H7 (cell line): ENCODE measurements at regions not wholly inside any gene's neighbourhood (a gene's known extent, or its start where the extent isn't known, plus 50 kb on each side); places are given as distances from the start of the nearest gene placed in this dataset.

Experiments used
- DNase-seq: peaks from one replicate; pipeline ENCODE4 v3.0.0; 2012
- H3K27me3 ChIP-seq: 2 replicates; pipeline ENCODE4 v1.6.0; 2011; ENCODE audit warnings: mild to moderate bottlenecking, low read length; ENCODE audit not compliant: control insufficient read depth, insufficient read depth
- H3K36me3 ChIP-seq: replicated peaks from 2 replicates; pipeline ENCODE4 v1.5.1; 2011; ENCODE audit warnings: low read length; ENCODE audit not compliant: control insufficient read depth, insufficient read depth
- H3K4me3 ChIP-seq: 2 replicates; pipeline ENCODE4 v1.5.1; 2011; ENCODE audit warnings: low read depth, mild to moderate bottlenecking, control low read depth, low read length, moderate library complexity; ENCODE audit not compliant: insufficient read depth

- no peak for DNase-seq
- no peaks in the 10 kb centered on the region for H3K36me3 ChIP-seq
- no peaks in the 10 kb centered on the region for H3K27me3 ChIP-seq
- no peak overlapping the region for H3K4me3 ChIP-seq
Measured at GRCh38 chr7:18228686-18229085, 201.0 kb upstream of the PRPS1L1 start.

DNA sequence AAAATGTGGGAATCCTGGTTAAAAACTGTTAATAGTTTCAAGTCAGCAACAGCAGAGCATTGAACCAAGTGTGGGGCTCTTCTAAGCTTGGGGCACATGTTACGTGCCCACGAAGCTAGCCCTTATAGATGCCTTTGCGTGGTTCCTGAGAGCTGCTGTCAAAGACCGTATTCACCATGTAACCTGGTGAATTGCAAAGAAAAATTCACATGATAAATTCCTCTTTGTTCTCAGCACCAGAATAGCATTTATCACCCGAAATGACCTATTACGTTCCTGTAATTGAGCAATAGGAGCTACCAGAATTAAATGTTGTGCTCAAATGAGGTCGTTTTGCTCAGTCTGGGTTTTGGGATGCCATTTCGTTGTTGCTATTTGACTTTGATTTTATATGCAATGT, 202.6 kb upstream of the PRPS1L1 start:
- Histone ChIP-seq H3K27me3 (no peaks in the 10 kb centered on the region), H3K36me3 (no peaks in the 10 kb centered on the region), H3K4me3 (no peak overlapping the region)
- DNase-seq = no peak

- no peaks in the 10 kb centered on the region for H3K36me3 ChIP-seq
- no peak overlapping the region for H3K4me3 ChIP-seq
- H3K27me3 ChIP-seq = no peaks in the 10 kb centered on the region
- no peak for DNase-seq
Measured at GRCh38 chr7:18231854-18232253, 204.2 kb upstream of the PRPS1L1 start.

DNA sequence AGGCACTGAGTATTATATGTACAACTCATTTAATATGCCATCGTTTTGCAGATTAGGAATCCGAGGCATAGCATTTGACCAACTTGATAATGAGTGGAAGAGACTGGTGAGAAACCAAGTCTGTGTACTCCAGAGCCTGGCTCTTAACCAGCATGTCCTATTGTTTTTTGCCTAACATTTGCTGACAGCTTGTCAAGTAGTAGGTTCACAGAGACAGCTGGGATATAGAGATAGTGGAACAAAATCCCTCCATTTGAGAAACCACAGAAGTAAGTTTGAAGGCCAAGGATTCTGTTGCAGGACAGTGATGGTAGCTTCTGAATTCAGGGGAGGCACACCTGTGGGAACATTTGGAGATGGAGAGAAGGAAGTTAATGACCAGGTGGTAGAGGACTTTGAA, 206.9 kb upstream of the PRPS1L1 start:
- no peak overlapping the region for H3K4me3 ChIP-seq
- no peak for DNase-seq
- no peaks in the 10 kb centered on the region for H3K36me3 ChIP-seq
- no peaks in the 10 kb centered on the region for H3K27me3 ChIP-seq

DNA sequence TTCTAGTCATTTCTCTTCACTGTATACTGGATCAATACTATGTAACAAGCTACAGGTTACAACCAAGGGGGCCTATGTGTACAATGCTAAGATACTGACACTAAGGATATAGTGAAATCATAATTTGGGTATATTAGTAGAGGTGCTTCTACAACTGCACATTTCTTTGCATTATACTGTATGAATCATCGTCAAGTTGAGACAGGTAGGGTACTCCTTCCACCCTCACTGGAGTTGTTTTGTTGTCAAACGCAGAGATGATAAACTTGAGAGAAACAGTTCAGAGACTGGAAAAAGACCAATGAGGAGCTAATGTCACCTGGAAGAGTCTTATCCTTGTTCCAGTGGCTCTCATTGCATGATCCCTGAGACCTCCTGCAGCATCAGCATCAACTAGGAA, 208.2 kb upstream of the PRPS1L1 start:
- Histone ChIP-seq H3K27me3 (no peaks in the 10 kb centered on the region), H3K4me3 (no peak overlapping the region), H3K36me3 (no peaks in the 10 kb centered on the region)
- no peak for DNase-seq

DNA sequence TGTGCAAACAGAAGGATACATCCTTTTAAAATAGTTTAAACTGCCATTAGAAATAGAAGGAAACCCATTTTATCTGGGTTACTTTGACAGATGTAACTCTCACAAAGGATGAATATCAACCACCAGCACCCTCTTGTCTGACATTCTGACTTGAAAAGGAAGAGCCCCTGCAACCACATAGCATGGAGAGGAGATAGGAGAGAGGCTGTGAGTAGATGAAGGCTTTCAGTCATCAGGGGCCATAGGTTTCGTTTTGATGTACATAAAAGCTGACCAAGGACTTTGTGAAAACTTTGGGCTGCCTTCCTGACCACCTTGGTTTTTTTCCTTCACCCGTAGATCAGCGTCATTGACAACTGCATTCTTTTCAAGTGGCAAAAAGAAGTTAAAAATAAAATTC, 211.6 kb upstream of the PRPS1L1 start:
- Histone ChIP-seq H3K4me3 (no peak overlapping the region), H3K36me3 (no peaks in the 10 kb centered on the region), H3K27me3 (no peaks in the 10 kb centered on the region; the same call in 1 of the 2 replicates)
- DNase-seq = no peak

- Histone ChIP-seq H3K27me3 (no peaks in the 10 kb centered on the region; the same call in 1 of the 2 replicates), H3K4me3 (no peak overlapping the region), H3K36me3 (no peaks in the 10 kb centered on the region)
- DNase-seq = peak; percentile 25
Measured at GRCh38 chr7:18241543-18242231, 214.0 kb upstream of the PRPS1L1 start.

DNA sequence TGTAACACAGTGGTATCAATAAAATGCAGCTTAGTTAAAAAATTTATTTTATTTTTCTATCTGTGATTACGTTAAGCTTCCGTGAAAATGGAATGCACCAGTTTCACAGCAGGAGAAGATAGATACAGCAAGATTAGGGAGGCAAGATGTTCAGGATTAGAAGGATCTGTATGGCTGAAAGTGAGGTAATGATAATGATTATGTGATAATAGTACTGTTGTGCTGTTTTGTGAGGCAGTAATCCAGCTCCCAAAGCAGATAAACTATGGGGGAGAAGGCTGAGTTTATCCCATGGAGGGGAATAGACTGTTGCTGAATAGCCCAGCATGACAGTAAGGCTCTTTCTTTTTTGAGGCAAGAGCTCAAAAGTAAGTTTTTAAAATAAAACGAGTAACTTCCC, 216.1 kb upstream of the PRPS1L1 start:
- no peak for DNase-seq
- H3K36me3 ChIP-seq = no peaks in the 10 kb centered on the region
- H3K4me3 ChIP-seq = no peak overlapping the region
- no peaks in the 10 kb centered on the region; the same call in 1 of the 2 replicates for H3K27me3 ChIP-seq

GRCh38 chr7:18250133-18250532, 222.5 kb upstream of the PRPS1L1 start:
- Histone ChIP-seq H3K4me3 (no peak overlapping the region), H3K36me3 (no peaks in the 10 kb centered on the region), H3K27me3 (no peaks in the 10 kb centered on the region)
- DNase-seq = no peak

GRCh38 chr7:18257711-18258110, 230.1 kb upstream of the PRPS1L1 start:
- DNase-seq = no peak
- no peak overlapping the region for H3K4me3 ChIP-seq
- no peaks in the 10 kb centered on the region for H3K27me3 ChIP-seq
- H3K36me3 ChIP-seq = no peaks in the 10 kb centered on the region

DNA sequence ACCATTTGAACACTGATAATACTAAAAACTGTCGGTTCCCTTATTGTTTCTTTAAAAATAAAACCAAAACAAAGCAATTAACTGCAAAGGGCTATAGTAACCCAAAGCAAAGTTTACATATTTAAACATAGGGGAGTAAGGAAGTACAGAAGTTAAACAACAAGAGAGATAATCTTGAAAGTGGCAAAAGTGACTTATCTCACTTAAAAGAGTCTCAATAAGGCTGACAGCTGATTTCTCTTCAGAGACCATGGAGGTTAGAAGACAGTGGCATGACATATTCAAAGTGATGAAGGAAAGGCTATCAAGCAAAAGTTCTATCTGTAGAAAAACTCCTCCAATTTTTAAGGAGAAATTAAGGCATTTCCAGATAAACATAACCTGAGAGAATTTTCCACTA, 233.5 kb upstream of the HDAC9 start:
- no peaks in the 10 kb centered on the region for H3K27me3 ChIP-seq
- H3K4me3 ChIP-seq = no peak overlapping the region
- no peak for DNase-seq
- no peaks in the 10 kb centered on the region for H3K36me3 ChIP-seq

DNA sequence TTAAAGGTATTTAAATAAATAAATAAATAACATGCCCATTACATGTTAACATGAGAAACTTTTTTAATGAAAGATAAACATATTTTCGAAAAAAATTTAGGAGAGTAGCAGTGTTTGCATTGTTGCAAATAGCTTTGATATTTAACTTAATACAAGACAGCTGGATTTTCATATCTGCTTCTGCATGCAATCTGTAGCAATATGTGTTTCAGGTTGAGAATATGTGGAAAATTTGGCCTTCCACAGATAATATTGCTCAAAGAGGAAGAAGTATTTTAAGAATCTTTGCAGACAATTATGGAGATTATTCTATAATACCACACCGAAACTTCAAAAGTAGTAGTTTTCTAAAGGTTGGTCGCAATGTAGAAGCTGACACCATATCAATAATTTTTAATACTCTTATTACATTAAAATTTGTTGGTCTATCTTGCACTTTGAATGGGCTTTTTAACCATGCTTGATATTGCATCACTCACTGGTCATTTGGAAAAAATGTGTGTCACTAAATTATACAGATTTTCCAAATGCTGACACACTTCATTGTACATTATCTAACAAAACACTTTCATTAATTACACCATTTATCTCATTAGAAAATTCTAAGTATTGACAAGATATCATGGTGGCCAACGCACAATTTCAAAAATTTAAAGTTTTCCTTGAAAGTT, 229.8 kb upstream of the HDAC9 start:
- no peak for DNase-seq

GRCh38 chr7:18268571-18268970, 227.0 kb upstream of the HDAC9 start:
- no peaks in the 10 kb centered on the region for H3K36me3 ChIP-seq
- H3K4me3 ChIP-seq = no peak overlapping the region
- H3K27me3 ChIP-seq = no peaks in the 10 kb centered on the region
- DNase-seq = no peak

More for the DNA sequence above, 229.8 kb upstream of the HDAC9 start:
- Histone ChIP-seq H3K36me3 (no peaks in the 10 kb centered on the region), H3K4me3 (no peak overlapping the region), H3K27me3 (no peaks in the 10 kb centered on the region)

GRCh38 chr7:18276380-18276779, 219.2 kb upstream of the HDAC9 start:
- DNase-seq = no peak
- no peak overlapping the region for H3K4me3 ChIP-seq
- H3K27me3 ChIP-seq = no peaks in the 10 kb centered on the region
- no peaks in the 10 kb centered on the region for H3K36me3 ChIP-seq

GRCh38 chr7:18278316-18278715, 217.2 kb upstream of the HDAC9 start:
- no peak for DNase-seq
- no peaks in the 10 kb centered on the region for H3K27me3 ChIP-seq
- no peak overlapping the region for H3K4me3 ChIP-seq
- H3K36me3 ChIP-seq = no peaks in the 10 kb centered on the region
